G401.6 (cell line): ENCODE measurements at regions not wholly inside any gene's neighbourhood (a gene's known extent, or its start where the extent isn't known, plus 50 kb on each side); places are given as distances from the start of the nearest gene placed in this dataset.

Source experiments
- FAIRE-seq: peaks from 2 replicates; lab custom pipeline; 2012; peaks lifted over from hg19 to GRCh38; lab: Jason Lieb, UNC

DNA sequence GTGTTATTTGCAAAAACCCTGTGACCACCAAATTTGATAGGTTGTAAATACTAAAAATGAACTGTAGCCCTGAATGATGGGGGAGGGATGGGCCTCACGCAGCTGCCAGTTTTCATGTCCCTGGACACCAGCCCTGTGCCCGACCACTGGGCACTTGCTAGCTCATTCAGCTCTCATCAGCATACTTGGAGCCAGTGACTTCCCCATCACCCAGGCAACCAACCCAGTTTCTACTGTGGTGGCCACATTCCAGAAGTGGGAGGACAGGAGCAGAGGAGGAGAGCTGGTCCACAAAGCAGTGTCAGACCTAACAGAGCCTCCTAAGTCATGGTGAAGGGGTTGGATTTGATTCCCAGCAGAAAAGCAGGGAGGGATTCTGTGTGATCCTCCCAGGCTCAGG is 128.2 kb downstream of the CPEB2 start:
- FAIRE-seq: no peak

DNA sequence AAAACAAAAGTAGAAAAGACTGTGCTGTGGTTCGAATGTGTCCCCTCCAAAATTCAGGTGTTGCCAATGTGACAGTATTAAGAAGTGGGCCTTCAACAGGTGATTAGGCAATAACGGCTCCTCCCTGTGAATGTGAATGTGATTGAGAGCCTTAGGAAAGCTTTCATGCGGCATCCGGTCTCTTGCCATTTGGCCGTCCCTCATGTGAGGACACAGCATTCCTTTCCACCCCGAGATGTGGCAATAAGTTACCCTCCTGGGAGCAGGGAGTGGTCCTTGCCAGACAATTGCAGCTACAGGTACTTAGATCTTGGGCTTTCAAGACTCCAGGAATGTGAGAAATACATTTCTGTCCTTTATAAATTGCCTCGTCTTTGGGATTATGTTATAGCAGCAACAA is 129.3 kb downstream of the CPEB2 start:
- FAIRE-seq: no peak

DNA sequence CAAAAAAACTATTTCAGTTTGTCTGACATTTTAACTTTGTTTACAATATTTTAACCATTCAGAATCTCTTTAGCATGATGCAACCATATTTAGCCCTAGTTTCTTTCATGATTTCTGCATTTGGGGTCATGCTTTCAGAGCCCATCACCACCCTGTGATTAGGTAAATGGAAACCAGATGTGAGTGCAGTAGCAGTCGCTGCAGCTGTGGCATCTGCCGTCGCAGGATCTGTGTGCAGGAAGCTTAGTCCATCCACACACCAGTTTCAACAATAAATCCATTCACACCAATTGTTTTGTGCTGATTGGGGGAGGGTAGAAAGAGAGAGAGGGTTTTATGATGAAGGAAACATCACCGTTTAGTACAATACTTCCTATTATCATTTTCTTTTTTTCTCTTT is 130.5 kb downstream of the CPEB2 start:
- no peak for FAIRE-seq

DNA sequence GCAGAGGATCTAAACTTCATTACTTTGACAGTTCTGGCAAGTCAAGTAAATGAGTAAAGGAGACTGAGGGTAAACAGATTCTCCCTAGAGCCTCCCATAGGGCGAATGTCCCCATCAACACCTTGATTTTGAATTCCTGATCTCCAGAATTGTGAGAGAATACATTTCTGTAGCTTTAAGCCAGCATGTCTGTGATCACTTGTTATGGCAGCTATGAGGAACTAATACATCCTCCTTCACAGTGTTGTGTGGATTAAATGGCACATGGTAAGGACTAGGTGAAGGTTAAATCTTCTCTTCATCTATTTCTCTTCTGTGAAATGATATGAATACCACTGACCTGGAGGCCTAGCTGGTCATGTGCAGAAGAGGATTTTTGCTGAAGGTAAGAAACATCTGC is 137.3 kb downstream of the CPEB2 start:
- no peak for FAIRE-seq

DNA sequence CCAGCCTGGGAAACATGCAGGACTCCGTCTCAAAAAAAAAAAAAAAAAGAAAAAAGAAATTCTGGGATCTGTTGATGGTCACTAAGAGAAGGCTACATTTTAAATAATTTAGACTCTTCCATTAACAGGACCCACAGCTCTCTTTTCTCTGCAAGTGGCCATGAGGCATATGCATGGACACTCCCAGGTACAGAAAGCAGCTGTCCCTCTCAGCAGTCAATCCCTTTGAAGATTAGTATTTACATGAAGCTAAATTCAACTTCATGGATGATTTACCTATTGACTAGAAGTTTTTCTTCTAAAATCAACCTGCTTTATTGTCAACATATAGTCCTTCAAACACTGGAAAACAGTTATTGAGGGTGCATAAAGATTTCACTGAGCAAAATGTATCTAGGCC is 139.9 kb downstream of the CPEB2 start:
- FAIRE-seq: no peak

DNA sequence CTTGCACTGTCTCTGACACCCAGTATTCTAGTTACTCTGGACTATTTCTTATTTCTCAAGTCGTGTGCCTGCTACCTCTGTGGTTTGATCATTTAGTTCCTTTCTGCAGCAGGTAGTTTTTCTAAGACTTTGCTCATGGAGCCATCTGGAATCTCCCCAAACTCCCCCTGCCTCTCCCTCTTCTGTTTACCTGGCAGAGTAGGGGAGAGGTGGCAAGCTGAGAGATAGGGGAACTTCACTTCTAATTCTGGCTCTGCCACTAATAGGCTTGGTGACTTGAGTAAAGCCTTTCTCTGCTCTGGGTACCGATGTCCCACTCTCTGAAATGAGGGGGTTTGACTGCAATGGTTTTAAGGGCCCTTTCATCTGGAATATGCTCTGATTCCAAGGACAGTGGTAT is 141.3 kb downstream of the CPEB2 start:
- FAIRE-seq: no peak

DNA sequence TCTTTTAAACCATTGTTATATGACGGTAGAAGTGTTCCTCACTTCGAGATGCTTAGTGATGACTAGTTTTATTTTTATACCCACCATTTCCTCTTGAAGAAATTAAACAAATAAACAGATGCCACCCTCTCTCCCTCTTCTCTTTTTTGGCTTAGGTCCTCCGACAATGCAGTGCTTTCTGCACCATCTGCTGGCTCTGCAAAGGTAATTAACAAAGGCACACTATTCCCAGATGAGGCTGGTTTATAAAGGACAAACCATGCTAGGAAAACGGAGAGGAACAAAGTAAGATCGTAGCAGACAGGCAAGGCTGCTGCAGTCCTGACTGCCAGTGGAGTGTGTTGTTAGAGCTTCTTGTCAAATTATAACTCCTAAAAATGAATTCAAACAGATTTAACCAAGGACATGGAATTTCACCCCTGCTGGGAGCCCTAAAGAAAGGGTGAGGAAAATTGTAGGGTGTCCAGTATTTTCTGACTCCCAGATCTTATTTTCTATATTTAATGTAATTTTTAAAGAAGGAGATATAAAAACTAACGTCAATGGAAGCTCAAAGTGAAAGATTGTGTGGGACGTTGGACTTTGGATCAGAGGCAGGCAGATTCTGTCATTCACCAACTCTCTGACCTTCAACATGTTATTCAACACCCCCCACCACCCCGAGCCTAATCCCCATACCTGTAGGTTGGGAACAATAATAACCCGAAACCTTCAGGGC is 142.1 kb downstream of the CPEB2 start:
- FAIRE-seq: no peak

DNA sequence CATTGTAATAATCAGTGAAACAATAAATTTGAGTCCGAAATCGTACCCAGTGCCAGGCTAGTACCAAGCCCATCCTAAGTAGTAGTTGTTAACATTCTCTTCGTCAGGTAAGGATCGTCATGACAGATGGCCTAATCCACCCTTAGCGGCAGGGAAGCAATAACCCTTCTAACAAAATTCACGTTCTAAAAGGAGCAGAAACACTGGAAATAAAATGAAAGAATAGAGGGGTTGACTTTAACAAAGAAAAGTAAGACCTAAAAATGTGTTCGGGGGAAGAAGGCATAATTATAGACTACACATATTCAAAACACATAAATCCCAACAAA is 142.7 kb downstream of the CPEB2 start:
- no peak for FAIRE-seq

DNA sequence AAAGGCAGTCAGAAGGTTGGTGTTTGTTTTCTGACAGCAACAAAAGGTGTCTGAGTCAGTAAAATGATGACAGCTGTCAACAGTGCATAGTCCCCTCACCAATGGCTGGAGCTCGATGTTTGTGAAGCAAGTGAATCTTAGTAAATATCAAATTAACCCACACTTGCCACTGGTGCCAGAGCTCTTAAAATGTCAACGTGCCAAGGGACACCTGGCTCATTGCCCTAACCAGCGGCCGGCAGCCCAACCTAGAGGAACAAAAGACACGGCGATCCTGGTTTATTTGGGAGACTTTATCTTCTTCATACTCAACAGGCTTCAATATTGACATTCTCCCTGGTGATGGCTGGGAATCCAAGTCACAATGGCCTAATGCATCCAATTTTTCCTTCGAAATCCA is 143.4 kb downstream of the CPEB2 start:
- no peak for FAIRE-seq

DNA sequence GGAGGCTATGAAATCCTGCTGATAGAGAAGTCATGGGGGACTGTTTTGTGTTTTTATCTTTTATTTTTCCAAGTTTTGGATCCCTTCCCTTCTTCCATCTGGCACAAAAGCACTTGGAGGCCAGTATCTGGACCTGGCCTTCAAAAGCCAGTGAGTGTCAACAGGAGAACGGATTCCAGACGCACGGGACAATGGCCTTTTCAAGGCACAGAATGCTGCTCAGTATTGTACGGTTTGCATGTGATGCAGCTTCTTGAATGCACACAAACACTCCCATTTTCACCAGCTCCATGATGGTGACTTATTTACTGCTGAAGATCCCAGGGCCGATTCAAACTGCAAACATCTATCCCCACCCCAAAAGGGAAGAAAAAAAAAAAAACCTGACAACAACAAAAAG is 145.4 kb downstream of the CPEB2 start:
- no peak for FAIRE-seq

DNA sequence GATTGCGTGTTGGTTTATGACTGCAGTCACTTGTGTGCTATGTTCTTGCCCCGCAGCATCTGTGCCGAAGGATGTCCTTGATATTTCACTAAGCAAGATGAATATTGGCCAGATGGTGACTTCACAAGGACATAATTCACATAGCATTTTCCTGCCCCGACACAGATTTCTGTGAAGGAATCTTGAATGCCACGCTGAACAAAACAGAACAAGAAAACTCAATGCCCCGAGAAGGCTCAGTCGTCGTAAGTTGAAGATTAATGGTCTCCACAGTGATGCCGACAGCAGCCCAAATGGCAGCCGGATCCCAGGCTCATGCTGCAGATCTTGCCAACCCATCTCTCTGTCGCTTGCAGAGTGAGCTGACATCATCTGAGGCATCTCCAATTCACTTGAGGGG is 145.9 kb downstream of the CPEB2 start:
- no peak for FAIRE-seq

DNA sequence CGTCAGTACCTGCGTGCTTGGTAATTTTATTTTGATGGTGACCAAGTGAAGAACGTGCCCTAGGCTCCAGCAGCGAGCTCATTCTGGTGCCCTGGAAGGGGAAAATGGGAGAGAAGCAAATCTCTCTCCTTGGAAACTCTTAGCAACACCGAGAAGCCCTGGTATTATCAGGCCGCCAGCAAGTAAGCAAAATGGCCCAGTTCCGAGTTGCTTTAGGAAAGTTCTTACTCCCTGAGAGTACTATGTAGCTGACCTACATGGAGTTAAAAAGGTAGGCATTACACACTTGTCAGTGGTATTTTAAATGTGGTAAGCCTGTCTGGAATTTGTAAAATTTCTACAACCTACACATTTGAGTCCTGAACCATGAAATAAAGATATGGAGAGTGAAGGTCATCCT is 146.4 kb downstream of the CPEB2 start:
- FAIRE-seq: no peak

DNA sequence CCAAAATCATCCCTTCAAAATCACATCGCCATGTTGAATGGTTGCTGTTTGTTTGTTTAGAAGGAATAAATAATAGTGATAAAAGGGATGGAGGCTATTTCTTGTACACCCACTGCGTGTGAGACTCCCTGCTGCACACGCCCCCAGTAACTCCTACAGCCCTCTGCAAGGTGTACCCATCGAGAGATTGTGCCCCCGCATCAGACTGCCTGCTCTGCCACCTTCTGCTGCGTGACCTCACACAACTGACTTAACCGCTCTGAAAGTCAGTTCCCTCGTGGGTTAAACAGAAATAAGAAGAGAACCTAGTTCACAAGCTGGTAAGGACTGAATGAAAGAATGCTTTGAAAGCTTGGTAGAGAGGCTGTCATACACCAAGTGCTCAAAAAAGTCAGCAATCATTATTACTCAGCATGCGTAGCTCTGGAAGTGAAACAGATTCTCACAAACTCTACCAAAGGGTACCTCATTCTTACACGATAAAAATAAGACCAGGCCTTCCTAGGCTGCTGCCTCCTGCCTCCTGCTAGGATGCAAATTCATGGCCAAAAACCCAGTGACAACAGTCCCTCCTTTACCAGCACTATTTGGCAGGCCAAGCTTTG is 147.1 kb downstream of the CPEB2 start:
- FAIRE-seq: no peak

DNA sequence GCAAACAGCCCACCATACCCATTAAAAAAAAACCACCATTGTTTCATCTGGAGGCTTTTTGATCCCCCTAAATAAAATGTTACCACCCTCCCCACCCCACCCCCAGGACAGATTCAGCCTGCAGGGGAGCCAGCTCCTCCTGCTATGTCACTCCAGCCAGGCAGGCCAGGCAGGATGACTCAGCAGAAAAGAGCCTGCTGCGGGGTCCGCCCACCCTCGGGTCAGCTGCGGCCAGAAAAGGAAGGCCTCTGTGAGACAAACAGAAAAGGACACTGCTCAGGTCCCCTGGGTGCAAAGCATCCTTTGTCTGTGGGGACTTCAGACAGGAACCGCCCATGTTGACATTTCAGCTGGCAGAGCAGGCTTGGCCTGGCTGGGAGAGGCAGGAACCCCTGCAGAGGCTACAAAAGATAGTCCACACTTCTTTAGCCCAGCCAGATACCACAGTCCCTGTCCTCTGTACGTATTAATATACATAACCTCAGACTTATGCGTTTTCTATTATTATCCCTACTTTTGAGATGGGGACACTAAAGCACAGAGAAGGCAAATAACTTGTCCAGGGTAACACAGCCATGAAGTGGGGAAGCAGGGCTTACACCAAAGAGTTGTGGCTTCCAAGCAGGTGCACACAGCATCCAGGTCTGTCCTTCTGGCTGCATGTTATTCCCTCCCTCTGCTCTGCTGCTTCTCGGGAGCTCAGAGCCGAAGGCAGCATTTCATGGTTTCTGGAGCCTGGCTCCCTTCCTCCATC is 147.7 kb downstream of the CPEB2 start:
- FAIRE-seq: no peak

DNA sequence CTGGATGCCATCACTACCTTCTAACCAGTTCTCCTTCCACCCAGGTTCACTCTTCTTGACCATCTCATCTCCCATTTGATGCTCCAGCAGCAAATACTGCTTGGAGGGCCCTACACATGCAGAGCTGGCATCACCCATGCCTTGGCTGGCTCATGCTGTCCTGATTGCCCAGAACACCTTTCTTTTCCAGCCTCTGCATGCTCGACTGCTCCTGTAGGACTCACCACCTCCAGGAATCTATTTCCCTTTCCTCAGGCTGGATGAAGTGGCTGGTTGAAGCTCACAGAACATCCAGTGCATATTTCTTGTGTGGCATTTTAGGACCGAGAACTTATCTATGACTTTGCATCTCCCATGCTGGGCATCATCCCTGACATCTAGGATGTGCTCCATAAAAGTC is 148.3 kb downstream of the CPEB2 start:
- FAIRE-seq: no peak

DNA sequence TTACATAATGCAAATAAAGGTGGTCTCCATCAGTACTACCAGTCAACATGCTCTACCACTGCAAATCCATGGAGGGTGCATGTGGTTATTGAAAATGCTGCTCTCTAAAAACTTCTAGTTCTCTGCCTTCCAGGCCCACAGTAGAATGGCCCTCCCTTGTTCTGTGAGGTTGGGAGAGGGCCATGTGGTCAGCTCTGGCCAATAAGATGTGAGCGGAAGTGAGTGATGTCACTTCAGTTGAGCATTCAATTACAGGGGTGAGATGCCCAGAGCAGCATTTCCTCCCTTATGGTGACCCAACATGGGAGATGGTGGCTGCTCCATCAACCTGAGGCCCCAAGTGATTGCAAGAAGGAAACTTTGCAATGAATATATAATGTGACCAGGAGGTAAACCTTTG is 148.8 kb downstream of the CPEB2 start:
- no peak for FAIRE-seq

DNA sequence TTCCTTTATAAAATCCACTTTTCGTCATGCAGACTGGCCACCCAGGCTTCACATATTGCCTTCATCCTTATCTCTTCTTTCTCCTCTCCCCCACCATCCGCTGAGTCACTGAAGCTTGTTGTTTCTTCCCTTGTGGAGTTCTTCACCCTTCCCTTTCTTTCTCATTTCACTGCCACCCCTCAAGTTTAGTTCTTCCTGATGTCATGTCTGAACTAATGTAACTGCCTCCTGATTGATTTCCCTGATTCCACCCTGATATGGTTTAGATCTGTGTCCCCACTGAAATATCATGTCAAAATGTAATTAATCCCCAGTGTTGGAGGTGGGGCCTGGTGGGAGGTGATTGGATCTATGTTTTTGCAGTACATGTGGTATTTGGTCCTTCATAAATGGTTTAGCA is 151.4 kb downstream of the CPEB2 start:
- no peak for FAIRE-seq

DNA sequence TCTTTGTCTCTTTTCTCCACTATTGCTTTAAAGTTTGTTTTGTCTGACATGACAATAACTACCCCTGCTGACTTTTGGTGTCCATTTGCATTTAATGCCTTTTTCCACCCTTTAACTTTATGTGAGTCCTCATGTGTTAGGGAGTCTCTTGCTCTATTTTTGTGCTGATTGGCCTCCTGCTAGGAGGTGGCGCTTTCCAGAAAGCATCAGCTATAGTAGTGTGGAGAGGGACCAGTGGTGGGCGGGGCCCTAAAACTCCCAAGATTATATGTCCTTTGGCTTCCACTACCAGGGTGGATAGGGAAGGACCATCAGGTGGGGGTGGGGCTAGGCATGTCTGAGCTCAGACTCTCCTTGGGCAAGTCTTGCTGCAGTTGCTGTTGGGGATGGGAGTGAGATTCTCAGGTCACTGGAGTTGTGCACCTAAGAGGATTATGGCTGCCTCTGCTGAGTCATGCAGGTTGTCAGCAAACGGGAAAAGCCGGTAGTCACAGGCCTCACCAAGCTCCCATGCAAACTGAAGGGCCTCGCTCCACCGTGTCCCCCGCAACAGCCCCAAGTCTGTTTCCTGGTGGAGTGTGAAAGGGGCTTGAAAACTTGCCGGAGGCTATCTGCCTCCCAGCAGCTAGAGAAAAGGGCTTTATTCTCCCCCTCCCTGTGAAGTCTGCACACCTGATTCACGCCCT is 156.3 kb downstream of the CPEB2 start:
- FAIRE-seq: no peak

DNA sequence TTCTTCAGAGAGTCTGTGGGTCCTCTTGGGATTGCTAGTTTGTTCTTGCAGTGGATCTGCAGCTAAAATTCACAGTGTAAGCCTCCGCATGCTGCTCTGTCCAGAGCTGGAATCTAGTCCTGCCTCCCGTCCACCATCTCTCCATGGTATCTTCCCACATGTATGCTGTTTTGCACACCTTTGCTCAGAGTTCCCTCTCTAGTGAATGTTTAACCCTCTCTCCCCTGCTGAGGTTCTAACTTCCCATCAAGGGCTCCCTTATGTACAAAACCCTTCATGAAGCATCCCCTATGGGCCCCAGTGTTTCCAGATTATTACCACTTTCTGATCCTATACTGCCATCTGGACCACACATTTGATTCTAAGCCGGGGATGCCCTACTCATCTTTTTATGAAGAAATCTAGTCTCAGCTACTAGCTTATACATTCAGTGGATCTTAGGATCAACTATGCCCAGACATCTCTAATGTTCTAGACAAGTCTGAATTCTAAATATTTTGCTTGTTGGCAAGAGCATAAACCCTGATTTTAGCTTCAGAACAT is 157.3 kb downstream of the CPEB2 start:
- FAIRE-seq: no peak

DNA sequence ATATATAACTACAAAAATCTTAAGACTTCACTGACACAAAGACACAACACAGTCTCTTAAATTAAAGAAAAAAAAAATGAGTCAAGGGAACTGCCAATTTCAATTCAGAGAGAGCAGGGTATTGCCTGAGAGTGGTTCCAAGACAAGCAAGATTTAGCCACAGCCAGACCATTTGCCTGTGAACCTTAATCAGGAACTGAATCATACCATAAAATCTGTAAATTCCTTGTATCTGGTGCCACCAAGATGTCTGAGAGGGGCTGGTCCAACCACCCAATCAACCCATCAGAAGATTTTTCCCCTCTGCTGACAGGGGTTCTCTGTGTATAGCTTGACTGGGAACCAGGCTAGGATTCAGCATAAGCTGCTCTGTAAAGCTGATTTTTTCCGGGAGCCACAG is 159.2 kb downstream of the CPEB2 start:
- FAIRE-seq: no peak

DNA sequence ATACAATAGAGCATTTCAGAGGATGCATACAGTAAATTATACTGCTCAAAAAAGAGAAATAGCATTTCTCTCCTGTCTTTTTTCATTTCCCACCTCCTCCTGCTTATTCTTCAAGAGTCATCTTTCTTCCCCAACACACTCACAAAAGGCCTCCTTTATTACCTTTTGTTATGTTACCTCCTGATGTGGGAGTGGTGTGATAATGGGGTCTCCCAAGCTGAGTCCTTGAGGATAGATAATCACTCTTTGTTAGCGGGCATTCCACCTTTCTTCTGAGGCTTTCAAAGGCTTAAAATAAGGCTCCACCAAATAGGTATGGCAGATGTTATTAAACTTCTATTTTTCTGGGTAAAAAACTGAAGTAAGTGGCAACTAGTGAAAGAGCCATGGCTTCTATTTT is 159.8 kb downstream of the CPEB2 start:
- FAIRE-seq: no peak

DNA sequence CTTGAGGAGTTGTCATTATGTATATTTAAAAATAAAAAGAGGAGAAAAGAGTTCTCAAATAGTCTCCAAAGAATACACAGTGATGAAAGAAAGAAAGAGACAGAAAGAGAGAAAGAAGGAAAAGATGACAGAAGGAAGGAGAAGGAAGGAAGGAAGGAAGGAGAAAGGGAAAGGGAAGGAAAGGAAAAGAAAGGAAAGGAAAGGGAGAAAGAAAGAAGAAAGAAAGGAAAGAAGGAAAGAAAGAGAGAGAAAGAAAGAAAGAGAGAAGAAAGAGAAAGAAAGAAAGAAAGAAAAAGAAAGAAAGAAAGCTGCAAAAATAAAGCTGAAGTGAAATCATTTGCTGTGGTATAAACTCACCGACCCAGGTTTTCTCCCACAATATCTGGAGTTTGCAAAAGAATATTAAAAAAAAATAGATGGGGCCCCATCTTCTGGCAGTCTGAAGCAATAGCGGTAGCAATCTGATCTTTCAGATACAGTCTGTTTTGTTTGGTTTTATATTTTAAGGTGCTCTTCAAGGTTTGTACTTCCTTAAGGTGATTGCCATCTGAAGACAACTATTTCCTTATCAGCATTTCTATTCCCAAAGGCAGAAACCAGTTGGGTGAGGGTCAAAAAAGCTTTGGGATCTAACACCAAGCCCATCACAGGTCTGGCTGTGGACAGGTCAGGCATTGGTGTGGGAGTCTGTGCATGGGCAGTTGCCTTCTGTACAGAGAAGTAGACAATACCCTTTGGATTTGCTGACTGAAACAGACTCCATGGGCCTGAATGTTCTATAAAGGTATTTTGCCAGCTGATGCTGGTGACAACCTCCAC is 160.4 kb downstream of the CPEB2 start:
- no peak for FAIRE-seq
